GM19035 (cell line): ENCODE measurements at regions not wholly inside any gene's neighbourhood (a gene's known extent, or its start where the extent isn't known, plus 50 kb on each side); places are given as distances from the start of the nearest gene placed in this dataset.
"Not testable (repeated sequence)": the region's sequence is repeated elsewhere in the genome, so short reads cannot be mapped to it uniquely, and the experiment has no call there.

Source experiments
- ATAC-seq: cut with Tn5 transposase; IDR thresholded peaks from one replicate; pipeline ENCODE4 v1.9.1; 2021; ENCODE audit not compliant: unreplicated experiment

DNA sequence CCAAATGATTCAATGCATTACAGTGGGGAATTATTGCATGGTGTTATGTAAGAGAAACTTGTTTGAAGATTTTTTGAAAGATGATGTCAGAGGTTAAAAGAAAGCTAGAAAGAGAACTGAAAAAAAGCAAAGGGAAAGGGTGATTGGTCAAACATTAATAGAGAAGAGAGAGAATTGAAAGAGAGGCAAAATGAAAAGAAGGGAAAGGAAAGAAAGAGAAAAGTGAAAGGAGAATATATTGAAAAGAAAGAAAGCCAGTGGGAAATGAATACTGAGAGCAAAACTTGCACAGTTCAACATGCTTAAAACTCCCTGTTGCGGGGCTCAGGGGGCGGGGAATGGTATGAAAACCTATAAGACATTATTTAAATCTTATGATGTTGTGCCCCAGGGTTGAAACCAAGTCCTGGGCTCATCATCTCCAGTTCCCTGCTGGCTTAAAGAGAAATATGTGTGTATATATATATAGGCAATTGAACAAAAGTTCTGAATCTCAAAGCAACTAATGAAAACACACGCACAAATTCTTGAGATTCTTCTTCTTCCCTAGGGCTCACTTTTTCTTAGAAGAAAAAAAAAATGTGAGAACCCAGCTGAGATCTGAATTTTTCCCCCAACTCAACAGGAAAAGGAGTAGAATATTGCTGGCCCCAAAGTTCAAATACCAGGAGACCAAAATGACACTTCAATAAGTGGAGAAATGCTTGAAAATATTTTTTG lies 2045.9 kb upstream of the CELF4 start:
- no peak for ATAC-seq

- no peak for ATAC-seq
Observed at GRCh38 chr18:39607034-39607433, 2041.4 kb upstream of the CELF4 start.

- no peak for ATAC-seq
Observed at GRCh38 chr18:39604836-39605235, 2039.2 kb upstream of the CELF4 start.

GRCh38 chr18:39602131-39602530 lies 2036.5 kb upstream of the CELF4 start:
- ATAC-seq: no peak

- no peak for ATAC-seq
Observed at GRCh38 chr18:39600894-39601293, 2035.3 kb upstream of the CELF4 start.

GRCh38 chr18:39599251-39599650 lies 2033.7 kb upstream of the CELF4 start:
- ATAC-seq: no peak

DNA sequence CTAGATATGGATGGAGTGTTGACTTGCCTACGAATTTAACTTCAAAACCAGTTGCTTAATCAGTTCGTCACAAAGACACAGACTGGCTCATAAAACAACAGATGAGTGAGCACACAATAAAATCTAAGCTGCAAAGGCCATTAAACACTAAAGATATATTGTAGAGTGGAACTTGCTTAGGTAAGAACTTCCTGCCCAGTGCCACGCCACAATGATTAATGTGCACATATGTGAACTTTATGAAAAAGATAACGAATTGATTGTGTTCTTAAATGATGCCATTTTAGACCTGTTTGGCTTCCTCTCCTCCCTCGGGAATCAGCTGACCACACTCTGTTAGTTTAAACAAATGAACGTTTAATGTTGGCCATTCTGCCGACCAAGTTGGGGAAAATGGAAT lies 2031.3 kb upstream of the CELF4 start:
- ATAC-seq: no peak

DNA sequence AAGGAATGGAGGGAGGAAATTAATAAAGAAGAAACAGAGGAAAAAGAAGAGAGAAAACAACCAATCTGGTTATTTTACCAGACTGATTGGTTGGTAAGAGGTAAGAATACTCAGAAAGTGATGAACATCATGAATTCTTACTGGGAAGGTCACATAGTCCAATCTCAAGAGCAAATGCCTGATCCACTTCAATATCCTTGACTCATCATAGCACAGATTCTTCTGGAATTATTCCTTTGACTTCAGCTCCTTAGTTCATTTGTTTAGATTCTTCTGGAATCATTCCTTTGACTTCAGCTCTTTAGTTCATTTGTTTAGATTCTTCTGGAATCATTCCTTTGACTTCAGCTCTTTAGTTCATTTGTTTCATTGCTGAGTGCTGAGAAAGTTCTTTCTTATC lies 2030.6 kb upstream of the CELF4 start:
- no peak for ATAC-seq

DNA sequence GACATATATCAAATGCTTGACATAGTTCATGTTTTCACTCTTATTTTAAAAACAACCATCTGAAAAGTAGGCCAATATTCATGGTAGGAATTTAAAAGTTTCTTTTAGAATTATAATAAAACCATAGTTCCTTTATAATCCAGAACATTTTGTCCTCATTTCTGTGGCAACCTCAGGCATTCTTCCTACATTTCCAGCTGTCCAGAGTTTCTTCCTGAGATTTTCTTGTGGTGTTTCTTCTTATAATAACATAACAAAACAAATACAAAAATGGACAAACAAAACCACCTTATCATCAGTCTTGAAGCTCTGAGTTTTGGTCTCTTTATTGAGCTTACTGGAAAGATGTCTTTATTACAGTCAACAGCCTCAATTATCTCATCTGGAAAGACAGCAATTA lies 2028.6 kb upstream of the CELF4 start:
- no peak for ATAC-seq

DNA sequence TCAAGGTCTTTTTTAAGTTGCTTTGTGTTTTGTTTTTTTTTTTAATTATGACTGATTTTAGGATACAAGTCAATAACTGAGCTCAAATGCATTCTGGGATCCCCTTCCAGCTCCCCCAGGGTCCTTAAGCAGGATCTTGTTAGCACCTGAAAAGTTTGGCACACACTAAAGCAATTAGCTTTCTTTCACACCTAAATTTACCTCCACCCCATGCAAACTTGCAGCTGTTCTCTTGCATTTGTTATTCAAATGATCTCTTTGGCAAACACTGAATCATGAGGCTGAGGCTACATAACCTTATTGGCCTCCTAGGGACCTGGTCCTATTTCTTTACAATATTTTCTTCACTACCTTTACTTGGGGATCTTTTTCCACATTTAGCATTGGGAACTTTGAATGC lies 2026.1 kb upstream of the CELF4 start:
- ATAC-seq: no peak

DNA sequence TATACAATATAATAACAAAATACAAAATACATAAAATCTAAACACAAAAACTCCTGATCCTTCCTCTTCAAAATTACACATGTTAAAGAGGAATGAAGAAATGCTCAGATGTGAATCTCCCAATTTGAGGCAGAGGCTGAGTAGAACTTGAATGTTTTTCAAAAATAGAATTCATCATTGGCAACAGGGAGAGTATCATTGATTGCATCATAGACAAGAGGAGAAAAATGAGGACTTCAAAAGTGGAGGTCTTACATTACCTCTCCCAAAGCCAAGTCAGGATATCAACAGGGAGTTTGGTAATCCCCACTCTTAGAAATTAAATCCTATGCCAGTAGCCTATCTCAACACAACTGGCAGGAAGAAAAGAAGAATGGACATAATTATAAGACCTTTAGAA lies 2023.9 kb upstream of the CELF4 start:
- ATAC-seq: no peak

GRCh38 chr18:39587586-39587985 lies 2022.0 kb upstream of the CELF4 start:
- no peak for ATAC-seq

DNA sequence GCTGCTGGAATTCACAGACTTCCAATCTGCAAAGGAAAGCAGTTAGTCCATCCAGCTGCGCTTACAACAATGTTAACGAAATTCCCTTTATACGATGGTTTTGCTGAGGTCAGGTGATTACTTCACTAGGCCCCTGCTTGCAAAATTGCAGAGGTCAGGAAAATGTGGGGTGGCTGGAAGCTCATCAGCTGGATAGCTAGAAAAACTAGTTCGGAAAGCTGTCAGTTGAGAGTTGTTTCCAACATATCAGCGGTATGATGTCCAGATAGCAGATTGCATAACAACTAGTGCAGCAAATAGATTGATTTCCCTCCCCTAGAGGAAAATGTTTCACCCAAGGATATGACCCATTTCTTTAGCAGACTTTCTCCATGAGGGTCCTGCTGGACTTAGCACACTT lies 2021.1 kb upstream of the CELF4 start:
- no peak for ATAC-seq

DNA sequence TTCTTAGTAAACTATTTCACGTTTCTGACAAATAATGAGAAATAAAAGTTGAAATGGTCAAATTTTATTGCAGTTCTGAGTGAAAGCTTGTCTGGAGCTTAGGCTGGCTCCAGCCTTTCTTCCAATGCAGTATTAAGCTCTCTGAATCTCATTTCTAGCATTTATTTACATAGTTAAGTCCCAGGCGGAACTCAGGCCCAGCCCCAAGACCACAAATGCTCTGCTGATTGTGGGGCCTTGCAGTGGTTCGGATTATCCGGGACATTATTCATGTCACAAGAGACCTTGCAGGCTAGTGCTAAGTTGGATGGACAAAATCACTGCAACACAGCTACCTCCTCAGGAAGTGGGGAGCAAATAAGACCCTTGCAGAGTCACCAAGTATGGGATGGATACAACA lies 2009.3 kb upstream of the CELF4 start:
- ATAC-seq: no peak

DNA sequence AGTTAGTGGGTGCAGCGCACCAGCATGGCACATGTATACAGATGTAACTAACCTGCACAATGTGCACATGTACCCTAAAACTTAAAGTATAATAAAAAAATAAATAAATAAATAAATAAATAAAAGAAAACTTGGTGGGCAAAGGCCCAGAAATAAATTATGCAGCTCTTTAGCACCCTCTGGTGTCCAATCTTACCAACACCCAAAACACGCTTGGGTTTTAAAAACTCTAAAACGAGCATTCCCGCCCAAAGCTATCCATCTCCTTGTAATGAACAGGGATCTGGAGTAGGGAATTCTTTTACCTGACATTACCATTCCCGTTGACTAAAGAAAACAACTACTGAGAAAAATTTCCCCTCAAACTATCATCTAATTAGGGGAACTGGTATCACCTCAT lies 2005.9 kb upstream of the CELF4 start:
- ATAC-seq: no peak

DNA sequence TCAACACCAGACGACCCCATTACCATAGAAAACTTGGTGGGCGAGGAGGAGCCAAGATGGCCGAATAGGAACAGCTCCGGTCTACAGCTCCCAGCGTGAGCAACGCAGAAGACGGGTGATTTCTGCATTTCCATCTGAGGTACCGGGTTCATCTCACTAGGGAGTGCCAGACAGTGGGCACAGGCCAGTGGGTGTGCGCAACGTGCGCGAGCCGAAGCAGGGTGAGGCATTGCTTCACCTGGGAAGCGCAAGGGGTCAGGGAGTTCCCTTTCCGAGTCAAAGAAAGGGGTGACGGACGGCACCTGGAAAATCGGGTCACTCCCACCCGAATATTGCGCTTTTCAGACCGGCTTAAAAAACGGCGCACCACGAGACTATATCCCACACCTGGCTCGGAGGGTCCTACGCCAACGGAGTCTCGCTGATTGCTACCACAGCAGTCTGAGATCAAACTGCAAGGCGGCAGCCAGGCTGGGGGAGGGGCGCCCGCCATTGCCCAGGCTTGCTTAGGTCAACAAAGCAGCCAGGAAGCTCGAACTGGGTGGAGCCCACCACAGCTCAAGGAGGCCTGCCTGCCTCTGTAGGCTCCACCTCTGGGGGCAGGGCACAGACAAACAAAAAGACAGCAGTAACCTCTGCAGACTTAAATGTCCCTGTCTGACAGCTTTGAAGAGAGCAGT lies 2000.1 kb upstream of the CELF4 start:
- ATAC-seq: not testable (repeated sequence)

- no peak for ATAC-seq
Observed at GRCh38 chr18:39564716-39565115, 1999.1 kb upstream of the CELF4 start.

- no peak for ATAC-seq
Observed at GRCh38 chr18:39561126-39561525, 1995.5 kb upstream of the CELF4 start.

- ATAC-seq: no peak
Observed at GRCh38 chr18:39558658-39559057, 1993.1 kb upstream of the CELF4 start.

- ATAC-seq: no peak
Observed at GRCh38 chr18:39555496-39555895, 1989.9 kb upstream of the CELF4 start.

DNA sequence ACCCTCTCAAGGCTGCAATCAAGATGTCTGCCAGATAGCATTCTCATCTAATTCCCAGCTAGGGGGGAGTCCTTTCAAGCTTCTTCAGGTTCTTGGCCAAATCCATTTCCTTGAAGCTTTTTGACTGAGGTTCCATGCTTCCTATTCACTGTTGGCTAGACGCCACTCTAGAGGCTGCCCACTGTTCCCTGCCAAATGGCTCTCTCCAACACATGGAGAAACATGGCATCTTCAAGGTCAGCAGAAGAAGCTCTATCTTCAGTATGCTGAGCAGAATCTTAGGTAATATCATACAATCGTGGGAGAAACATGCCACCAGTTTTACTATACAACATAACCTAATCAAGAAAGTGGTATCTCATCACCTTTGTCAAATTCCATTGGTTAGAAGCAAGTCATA lies 1985.1 kb upstream of the CELF4 start:
- no peak for ATAC-seq

GRCh38 chr18:39549144-39549543 lies 1983.5 kb upstream of the CELF4 start:
- no peak for ATAC-seq

DNA sequence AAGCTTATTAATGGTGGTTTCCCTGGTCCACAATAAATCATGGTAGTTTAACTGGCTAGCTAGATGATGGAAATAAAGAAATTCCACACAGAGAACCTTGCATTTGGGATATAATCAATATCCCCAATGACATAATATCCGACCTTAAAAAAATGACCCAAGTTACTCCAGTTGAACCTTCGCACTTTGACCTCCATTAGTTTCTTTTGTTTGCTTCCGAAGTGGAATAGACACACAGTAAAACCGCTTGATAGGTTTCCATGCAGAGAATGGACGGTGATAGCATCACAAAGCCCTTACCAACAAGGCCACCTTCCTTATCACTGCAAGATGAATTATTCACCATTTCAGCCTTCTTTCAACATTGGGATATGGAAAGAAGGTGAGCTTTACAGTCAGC lies 1966.1 kb upstream of the CELF4 start:
- no peak for ATAC-seq
